GM19324 (cell line): ENCODE measurements at regions not wholly inside any gene's neighbourhood (a gene's known extent, or its start where the extent isn't known, plus 50 kb on each side); places are given as distances from the start of the nearest gene placed in this dataset.

Source experiments
- ATAC-seq: cut with Tn5 transposase; IDR thresholded peaks from one replicate; pipeline ENCODE4 v1.9.1; 2021; ENCODE audit warnings: mild to moderate bottlenecking, moderate library complexity; ENCODE audit not compliant: unreplicated experiment, low FRiP score

- ATAC-seq: peak; percentile 36
Measured at GRCh38 chr14:71320734-71321573, 413.7 kb downstream of the PCNX1 start.

DNA sequence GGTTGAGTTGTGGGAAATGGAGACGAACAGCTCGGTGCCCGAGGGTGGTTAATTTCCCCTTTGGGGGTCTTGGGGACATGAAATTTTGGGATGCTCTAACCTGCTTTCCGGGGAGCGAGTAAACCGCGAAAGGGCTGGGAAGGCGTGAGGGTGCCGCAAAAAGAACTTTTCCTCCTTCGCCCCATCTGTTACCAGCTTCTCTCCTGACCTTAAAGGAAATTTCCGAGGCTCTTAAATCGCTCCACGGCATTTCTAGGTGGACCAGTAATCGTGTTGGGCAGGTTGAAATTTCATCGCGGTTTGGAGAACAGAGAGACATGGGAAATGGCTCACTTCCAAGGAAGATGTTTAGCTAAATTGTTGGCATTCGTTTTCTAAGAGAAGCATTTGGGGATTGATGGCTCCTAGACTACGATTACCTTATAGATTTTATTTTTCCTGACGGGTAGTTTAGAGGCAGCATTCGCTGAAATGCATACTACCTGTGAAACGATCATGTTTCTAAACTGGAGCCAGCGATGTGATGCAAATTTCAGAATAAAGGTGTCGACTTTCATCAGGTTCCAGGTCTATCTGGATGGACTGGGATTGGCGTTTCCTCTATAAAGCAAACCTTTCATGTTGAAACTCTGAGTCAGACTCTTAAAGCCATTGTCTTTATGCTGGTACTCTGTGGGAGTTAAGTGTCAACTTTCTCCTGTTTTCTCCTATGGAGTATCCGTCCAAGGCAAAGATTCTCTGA is 414.5 kb downstream of the PCNX1 start:
- ATAC-seq: no peak

DNA sequence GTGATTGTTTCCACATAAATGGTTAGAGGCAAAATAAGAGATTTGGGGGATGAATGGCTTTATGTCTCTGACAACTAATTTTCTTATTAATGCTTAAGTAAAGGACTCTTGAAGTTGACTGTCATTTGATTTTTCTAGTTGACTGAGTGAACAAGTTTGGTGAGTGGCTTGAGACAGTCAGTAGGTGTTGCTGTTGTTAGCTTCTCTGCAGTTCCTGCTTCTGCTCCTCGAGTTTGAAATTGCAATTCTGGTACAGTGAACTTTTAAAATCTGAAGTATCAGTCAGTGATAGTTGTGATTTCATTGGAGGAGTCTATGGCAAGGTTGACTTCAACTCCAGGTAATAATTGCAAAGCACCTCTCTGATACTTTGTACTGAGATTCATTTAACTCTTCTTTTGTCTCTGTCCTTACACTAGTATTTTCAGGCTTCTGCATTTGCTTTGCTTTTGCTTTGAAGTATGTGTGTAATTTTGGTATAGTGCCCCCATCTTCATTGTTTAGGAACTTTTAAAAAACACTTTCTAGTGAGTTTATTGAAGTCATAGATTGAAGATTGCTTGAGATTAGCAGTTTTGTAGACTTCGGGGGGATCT is 415.5 kb downstream of the PCNX1 start:
- ATAC-seq: no peak

- no peak for ATAC-seq
Measured at GRCh38 chr14:71324767-71325272, 417.6 kb downstream of the PCNX1 start.

DNA sequence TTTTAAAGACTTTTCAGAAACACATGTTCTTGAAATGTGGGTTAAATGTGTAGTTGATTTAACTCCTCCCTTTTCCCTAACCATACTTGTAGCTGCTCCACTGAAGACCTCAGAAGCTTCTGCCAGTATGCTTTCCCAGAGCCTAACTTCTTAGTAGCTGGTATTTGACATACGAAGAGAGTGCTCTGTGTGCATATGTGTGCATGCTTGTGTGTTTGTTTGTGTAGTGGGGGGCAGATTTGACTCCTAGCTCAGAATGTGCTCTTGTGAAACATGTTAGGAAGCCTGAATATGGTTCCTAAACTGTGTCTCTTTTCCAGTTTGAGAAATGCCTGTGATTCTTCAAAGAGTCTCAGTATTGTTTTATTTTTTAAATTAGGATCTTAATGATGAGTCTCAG is 420.4 kb downstream of the PCNX1 start:
- ATAC-seq: no peak

- no peak for ATAC-seq
Measured at GRCh38 chr14:71328183-71328582, 420.9 kb downstream of the PCNX1 start.

DNA sequence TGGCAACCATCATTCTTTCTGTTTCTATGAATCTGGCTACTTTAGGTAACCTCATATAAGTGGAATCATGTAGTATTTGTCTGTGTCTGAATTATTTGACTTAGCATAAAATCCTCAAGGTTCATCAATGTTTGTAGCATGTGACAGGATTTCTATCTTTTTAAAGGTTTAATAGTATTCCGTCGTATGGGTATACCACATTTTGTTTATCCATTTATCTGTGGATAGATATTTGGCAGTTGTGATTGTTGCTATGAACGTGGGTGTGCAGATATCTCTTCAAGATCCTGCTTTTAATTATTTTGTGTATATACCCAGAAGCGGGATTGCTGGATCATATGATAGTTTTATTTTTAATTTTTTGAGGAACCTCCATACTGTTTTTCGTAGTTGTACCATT is 421.7 kb downstream of the PCNX1 start:
- ATAC-seq: no peak

DNA sequence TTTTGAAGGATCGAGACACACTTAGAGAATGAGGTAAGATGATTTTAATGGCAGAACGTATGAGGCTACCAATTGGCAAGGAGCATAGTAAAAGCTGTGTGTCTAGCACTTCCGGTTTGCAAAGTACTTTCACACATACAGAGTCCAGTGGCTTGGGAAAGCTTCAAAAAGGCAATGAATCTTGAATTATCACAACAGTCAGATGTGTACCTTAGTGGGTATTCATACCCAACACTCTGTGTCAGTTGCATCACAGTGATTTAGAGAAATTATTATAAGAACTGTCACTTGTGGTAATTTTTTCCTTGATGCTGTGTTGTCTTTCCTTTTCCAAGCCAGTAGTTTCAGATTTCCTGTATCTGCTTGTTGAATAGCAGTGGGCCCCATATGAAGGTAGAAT is 424.1 kb downstream of the PCNX1 start:
- no peak for ATAC-seq

DNA sequence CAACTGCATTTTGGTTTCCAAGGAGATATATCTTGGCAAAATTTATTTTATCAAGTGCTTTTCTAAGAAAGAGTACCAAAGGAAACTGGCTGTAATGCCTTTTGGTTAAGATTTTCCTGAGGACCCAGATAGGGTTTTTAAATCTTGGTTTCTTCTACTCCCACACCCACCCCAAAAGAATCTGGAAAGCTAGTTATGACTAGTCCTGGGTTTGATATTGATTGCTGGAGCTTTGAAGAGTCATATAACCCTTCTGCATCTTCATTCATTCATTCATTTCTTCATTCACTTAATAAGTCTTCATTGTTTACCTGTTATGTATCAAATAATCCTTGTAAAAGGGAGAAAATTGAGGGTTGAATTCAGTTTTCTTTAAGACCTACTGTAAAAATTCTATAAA is 425.2 kb downstream of the PCNX1 start:
- no peak for ATAC-seq

- no peak for ATAC-seq
Measured at GRCh38 chr14:71333705-71334104, 426.4 kb downstream of the PCNX1 start.

DNA sequence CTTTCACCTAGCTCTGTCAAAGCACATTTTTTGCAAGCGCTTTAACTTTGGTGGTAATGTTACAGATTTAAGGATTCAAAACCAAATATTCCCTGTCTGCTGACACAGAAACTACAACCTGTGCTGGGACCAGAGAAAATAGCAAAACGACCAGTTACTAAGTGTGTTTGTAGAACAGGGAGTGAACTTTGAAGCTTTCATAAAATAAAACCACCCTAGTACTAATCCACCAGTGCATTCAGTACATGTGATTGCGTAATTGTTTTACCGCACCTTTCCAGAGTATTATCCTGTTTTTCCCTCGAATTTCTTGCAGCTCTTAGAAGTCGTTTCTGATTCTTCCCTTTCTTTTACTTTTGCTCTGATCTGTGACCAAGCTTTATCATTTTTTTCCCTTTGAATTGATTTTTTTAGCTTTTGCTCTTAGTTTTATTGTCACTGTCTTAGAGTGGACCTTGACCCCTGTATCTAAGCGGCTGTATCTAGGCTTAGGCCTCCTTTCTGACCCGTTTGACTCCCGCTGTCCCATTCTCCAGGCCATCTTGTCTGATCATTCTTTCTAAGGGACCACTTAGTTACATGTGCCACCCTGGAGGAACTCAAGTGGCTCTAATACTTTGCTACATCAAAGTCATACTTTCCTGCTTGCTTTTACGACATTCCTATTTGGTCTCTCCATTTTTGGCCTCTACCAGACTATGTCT is 429.4 kb downstream of the PCNX1 start:
- no peak for ATAC-seq

- no peak for ATAC-seq
Measured at GRCh38 chr14:71338153-71338552, 430.9 kb downstream of the PCNX1 start.

DNA sequence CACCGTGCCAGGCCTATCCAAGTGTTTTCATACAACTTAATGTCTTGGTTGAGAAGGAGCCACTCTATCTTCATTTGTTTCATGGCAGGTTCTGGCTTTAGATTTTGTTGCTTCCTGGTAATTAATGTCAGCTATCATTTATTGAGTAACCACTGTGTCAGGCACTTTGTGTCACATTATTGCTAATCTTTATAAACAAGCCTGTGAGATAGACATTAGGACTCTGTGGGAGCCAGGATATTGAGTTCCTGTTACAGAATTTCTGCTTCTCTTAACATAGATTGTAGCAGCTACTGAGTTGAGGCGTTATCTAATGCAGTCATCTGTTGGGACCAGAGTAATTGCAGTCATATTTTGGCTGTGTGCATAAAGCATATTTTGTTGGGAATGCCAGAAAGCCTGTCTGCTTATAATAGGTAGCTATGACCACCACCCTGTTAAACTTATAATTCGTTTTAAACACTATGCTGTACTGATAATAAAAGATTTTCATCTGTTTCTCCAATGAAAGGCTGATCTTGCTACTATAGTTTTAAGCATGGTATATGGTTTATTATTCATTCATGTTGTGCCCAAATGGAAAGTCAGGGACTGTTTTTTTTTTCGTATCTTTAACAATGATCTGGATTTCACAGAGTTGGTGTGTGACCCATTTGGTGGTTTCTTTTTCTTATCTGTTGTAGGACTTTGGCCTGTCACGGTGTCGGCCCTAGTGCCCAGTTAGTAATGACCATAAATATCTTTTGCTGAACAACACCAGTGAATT is 432.6 kb downstream of the PCNX1 start:
- ATAC-seq: no peak

- ATAC-seq: no peak
Measured at GRCh38 chr14:71341156-71341555, 433.9 kb downstream of the PCNX1 start.

DNA sequence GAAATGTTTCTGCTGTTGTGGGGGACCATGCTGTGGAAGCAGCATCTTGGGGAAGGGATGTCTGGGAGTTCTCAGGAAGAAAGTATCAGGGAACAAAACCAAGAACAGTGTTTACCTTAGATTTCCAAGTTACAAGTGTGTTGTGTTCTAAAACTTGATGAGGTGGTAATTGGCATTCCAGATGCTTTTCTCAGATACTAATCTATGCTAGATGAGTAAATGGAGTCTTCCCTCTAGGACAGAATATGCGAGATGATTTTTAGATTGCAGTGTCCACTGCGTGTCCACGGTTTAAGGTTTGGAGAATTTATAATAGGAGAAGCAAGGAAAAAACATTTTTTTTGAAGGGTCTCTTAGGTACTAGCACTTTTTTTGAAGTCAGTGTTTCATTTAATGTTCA is 436.5 kb downstream of the PCNX1 start:
- ATAC-seq: no peak

DNA sequence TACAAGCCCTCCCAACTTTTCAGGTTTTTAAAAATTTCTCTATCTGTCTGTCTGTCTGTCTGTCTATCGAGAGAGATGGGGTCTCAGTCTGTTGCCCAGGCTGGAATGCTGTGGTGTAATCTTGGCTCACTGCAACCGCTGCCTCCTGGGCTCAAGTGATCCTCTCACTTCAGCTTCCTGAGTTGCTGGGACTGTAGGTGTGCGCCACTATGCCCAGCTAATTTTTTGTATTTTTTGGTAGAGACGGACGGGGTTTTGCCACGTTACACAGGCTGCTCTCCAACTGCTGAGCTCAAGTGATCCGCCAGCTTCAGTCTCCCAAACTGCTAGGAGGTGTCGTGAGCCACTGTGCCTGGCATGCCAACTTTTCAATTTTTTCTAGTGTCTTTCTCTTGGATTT is 437.2 kb downstream of the PCNX1 start:
- no peak for ATAC-seq

- no peak for ATAC-seq
Measured at GRCh38 chr14:71346685-71347084, 439.4 kb downstream of the PCNX1 start.

DNA sequence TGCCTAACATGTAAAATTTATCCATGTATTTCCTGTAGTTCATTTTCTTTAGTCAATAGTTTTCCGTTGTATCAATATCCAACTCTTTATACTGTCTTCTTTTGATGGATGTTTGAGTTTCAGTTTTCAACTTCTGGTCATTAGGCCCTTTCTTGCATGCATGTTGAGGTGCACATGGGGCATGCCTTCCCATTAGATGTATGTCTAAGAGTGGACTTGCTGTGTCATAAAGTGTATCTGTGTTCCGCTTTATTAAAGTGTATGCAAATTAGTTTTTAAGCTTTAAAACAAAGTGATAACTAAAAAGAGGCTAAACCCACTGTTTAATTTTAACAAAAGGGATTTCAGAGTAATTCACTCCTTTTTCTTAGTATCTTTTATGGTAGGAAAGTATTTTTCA is 441.1 kb downstream of the PCNX1 start:
- ATAC-seq: no peak

GRCh38 chr14:71348817-71349216 is 441.6 kb downstream of the PCNX1 start:
- no peak for ATAC-seq

GRCh38 chr14:71354142-71354541 is 446.9 kb downstream of the PCNX1 start:
- no peak for ATAC-seq
